ENCODE measurements at regions not wholly inside any gene's neighbourhood (a gene's known extent, or its start where the extent isn't known, plus 50 kb on each side); places are given as distances from the start of the nearest gene placed in this dataset.
A peak's percentile ranks its signal among the peaks of the same experiment; 100 is the strongest.

GRCh38 chr12:91959220-91959619, 186.4 kb downstream of the BTG1 start:
- DNase-seq: no peak

DNA sequence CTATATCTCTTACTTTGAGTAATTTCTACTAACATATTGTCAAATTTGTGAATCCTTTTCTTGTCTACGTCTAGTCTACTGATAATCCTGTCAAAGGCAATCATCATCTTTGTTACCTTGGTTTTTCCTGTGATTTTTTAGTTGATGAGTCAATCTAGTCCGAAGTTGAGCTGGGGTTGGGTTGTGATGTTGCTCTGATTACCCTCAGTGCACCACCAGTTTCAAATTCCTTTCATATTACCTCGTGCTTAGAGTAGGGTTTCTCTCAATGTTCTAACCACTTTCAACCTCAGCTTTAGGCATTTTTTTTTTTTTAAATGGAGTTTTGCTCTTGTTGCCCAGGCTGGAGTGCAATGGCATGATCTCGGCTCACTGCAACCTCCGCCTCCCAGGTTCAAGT, 186.8 kb downstream of the BTG1 start:
- DNase-seq: no peak

GRCh38 chr12:91954747-91955146, 190.9 kb downstream of the BTG1 start:
- DNase-seq: no peak

DNA sequence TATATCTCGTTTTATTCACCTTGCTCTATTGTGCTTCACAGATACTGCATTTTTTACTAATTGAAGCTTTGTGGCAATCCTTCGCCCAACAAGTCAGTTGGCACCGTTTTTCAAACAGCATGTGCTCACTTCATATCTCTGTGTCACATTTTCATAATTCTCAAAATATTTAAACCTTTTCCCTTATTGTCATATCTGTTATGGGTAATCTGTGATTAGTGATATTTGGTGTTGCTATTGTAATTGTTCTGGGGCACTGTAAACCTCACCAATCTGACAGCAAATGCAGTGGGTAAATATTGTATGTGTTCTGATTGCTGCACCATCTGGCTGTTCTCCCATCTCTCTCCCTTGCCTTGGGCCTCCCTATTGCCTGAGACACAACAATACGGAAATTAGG, 191.3 kb downstream of the BTG1 start:
- peak; percentile 46 for DNase-seq

DNA sequence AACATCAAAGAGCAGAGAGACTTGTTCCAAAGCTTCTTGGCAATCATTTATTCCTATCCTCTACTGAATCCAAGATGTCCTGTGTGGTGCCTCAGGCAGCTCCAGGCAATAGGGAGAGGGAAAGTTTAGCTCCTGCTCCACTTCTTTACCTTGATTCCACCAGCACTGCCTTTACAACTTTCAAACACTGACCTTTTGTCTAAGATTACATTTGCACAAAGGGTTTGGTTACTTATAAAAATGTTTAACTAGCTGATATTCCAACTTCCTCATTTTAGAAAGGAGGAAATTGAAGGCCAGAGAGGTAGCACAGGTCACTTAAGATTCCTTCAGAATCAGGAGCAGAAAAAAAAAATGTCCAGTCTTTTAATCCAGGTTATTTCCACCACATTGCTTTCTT, 192.7 kb downstream of the BTG1 start:
- DNase-seq: no peak

GRCh38 chr12:91951571-91951970, 194.1 kb downstream of the BTG1 start:
- no peak for DNase-seq

GRCh38 chr12:91948504-91948903, 197.1 kb downstream of the BTG1 start:
- no peak for DNase-seq

DNA sequence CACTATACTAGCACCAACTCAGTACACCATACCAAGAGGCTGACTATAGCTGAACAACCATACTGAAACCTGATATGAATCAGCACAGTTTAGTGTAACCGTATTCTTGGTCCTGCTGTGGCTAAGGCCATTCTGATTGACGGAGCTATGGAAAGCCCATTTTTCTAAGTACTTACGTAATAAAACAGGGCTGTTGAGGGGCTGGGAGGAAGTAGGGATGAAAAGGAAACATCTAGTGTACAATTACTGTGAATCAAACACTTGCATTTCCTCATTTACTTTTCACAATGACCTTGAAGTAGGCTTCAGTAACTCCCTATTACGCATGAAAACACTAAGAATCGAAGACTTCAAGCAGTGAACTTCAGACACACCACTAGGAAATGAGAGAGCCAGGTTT, 198.2 kb downstream of the BTG1 start:
- peak; percentile 13 for DNase-seq

- DNase-seq: no peak
Observed at GRCh38 chr12:91944637-91945036, 201.0 kb downstream of the BTG1 start.

DNA sequence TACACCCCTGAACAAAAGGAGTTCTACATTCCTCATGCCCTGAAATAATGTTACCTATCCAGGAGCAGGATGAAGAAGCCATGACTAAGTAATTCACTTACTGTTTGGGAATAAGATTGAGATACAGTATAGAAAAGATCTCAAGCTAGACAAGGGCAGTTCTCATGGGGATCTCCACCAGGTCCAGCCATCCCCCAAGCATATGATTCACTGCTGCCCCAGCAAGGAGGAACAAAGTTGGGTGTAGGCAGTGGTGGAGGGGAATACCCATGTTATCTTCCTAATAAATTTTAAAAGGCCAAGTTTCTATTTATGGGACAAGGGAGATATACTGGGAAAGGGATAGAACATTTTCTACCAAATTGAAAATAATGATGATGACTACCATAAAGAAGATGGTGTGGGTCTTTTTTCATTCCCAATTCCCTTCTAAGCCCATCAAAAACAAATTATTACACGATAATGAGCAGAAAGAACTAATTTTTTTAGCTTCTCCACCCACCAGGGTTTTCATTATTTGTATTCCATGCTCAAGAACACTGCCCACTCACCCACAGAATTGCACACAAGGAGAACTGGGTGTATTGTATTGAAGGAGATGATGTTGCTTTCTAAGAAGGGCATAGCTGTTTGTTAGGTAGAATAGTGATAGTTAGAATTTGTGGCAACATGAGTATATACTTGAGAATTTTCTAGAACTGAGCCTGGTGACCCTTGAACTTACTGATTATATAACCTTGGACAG, 204.6 kb downstream of the BTG1 start:
- DNase-seq: no peak

DNA sequence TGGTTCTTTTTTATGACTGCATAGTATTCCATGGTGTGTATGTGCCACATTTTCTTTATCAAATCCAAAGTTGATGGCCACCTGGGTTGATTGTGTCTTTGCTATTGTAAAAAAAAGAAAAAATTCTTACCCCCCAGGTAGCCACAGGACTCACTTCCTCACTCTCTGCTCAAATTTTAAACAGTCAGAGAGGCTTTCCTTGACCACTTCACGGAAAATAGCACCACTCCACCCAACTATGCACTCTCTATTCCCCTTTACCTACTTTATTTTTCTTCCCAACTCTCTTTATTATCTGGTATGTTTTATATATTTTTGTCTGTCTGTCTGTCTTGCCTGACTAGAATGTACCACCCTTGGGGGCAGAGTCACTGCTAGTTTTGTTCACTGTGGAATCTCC, 205.3 kb downstream of the BTG1 start:
- no peak for DNase-seq

DNA sequence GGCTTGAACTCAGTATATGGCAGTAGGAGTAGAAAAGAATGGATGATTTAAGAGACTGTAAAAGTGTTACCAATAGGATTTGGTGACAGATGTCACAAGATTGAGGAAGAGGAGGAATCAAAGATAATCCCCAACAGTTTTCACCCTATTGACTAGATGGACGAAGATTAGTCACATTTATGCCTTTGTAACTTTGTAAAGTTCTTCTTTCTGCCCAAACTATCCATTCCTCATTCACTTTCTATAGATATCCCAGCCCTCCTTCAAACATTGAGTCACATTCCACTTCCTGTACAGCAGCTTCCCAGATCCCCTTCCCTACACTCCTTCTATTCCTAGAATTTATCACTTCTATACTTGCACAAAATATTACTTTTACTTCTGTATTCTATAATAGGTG, 207.9 kb downstream of the BTG1 start:
- DNase-seq: no peak

DNA sequence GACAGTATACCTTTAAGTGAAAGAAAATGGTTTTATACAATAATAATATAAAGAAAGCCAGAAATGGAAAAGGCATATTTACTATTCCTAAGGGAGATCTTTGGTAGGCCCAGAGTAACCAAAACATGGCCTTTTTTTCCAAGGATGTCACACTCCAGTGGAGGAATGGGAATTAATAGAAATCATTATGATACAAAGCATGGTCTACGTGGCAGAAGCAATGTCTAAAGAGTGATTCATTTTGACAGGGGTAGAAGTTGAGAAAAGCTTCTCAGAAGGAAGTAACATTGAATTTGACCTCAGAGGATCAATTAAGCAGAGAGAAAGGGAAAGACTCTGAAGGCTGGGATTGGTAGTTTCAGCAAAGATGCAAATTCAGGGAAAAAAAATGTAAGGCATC, 208.6 kb downstream of the BTG1 start:
- DNase-seq: peak; percentile 27

GRCh38 chr12:91935296-91935695, 210.3 kb downstream of the BTG1 start:
- DNase-seq: no peak

- DNase-seq: peak; percentile 71
Observed at GRCh38 chr12:91931111-91931510, 214.5 kb downstream of the BTG1 start.

- no peak for DNase-seq
Observed at GRCh38 chr12:91928501-91928900, 217.1 kb downstream of the BTG1 start.

DNA sequence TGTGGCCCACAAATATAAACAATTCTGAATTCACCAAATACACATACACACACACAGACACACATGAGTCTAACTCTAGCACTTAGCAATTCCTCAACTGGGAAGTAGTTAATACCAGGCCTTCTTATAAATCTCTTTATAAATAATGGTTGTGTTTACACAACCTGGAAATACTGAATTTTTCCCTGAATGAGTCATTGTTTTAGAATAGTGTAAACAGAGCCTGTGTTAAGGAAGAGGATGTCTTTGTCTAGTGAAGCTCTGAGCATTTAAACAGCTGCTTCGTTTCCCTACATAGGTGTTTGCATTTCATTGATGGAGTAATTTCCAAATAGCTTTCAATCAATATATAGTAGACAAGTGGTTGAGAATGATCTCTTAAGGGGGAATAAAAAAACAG, 218.8 kb downstream of the BTG1 start:
- DNase-seq: peak; percentile 94

DNA sequence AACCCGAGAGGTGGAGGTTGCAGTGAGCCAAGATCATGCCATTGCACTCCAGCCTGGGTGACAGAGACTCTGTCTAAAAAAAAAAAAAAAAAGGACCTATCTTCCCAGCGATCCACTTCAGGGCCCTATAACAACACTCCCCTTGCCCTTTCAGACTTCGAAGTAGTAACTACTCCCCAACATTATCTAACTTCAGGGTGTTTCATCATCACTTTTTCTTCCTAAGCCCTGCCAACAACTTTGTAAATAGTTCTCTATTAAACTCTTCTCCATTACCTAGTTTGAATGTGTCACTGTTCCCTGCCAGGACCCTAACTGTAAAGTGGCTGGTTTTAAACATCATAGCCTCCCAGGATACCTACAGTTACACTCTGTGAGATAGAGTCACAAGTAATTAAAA, 220.8 kb downstream of the BTG1 start:
- no peak for DNase-seq

- no peak for DNase-seq
Observed at GRCh38 chr12:91923864-91924263, 221.8 kb downstream of the BTG1 start.

GRCh38 chr12:91922674-91923073, 223.0 kb downstream of the BTG1 start:
- DNase-seq: no peak

DNA sequence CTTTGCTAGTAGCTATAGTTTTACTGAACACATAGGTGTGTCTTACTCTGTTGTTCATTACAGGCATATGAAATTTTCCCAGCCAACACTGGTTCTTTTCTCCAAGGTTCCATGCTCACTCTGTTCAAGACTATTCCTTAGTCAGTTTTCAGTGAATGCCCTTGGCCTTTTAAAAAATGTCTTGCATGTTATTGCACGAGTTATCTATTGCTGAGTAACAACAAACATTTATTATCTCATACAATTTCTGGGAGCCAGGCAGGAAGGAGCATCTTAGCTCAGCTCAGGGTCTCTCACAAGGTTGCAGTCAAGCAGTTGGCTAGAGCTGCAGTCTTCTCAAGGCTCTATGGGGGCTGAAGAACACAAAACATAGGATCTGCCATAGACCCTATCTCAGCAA, 223.5 kb downstream of the BTG1 start:
- DNase-seq: no peak

- peak; percentile 18 for DNase-seq
Observed at GRCh38 chr12:91921555-91921954, 224.1 kb downstream of the BTG1 start.

- DNase-seq: no peak
Observed at GRCh38 chr12:91920741-91921140, 224.9 kb downstream of the BTG1 start.

- DNase-seq: peak; percentile 47
Observed at GRCh38 chr12:91920276-91920675, 225.4 kb downstream of the BTG1 start.

- peak; percentile 38 for DNase-seq
Observed at GRCh38 chr12:91918431-91918830, 227.2 kb downstream of the BTG1 start.
